Hematopoietic multipotent progenitor cell treated with erythropoietin and hydrocortisone succinate and interleukin-3 and kit ligand, for 15 days (in vitro differentiated cells): ENCODE measurements at regions not wholly inside any gene's neighbourhood (a gene's known extent, or its start where the extent isn't known, plus 50 kb on each side); places are given as distances from the start of the nearest gene placed in this dataset.

ENCODE experiments used
- DNase-seq: peaks from one replicate; pipeline ENCODE4 v3.0.0-alpha.2; 2015; ENCODE audit warnings: low spot score

DNA sequence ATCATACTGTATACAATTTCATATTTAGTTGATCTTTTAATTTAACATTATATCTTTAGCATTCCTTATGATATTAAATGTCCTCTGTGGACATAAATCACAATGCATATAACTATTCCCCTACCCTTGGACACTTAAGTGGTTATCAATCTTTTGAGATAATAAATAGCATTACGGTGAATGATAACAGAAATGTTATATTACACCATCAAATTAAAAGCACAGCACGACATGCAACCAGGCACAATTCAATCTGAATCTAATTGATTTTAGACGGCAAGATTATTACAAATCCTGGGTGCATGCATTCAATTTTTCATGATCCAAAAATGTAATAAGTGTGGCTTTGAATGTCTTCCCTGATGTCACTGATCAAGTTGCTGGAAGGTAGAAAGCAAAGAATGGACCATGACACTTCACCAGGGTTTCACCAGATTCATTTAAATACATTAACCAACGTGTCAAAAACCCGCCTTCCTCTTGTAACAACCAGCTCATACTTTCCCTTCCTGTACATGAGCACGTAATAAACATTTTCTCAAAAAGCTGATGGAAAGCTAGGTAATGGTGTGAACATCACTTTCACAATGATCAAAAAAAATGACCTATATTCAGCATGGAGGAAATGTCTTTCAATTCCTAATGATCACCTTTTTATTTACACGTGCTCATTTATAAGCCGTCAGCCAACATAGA is 513.7 kb upstream of the ID2 start:
- DNase-seq: no peak

- DNase-seq: no peak
These were observed 512.9 kb upstream of the ID2 start for GRCh38 chr2:8168876-8169424.

DNA sequence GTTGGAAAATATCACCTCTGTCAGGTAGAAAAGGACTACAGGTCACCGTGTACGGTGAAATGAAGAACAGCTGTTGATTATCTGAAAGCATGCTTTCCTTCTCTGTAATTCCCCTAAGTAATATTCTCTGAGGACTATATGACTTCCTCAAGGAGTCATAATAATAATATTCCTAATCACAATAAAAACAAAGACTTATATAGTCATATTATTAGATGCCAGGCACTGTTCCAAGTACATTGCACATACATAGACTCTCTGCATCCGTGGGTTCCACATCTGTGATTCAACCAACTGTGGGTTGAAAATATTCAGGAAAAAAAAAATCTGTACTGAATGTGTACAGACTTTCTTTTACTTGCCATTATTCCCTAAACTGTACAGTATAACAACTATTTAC is 512.4 kb upstream of the ID2 start:
- DNase-seq: no peak

DNA sequence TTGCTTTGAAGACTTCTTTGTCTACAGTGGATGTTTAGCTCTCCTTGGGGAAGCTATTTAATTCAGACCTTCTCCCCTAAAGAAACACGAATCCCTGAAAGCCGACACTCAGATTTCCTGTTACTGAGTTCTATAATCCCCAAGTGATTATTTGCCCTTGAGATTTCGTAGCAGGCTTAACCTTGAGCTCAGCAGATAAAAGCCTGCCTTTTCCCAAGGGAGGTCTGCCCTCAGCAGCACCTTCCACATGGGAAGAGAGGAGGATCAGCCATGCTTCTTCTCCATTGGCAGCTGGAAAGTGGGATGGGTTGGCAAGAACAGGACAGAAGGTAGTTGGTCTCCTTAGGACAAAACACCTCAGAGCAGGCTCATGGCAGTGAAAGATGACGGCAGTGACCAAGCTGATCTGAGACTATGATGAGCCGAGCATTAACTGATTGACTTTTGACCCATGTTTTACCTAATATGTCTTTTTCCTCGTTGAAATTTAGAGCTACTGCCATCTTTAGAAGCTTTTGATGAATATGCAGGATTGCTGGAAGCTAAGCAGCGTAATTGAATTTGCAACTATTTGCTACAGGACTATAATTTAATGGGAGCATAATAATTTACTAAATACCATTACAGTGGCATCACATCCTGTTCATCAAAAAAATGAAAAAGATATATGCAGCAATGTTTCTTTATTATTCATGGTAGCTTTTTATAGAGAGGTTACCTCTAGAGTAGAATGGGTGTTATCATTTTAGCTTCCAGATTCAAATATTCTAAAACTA is 511.1 kb upstream of the ID2 start:
- DNase-seq: no peak

DNA sequence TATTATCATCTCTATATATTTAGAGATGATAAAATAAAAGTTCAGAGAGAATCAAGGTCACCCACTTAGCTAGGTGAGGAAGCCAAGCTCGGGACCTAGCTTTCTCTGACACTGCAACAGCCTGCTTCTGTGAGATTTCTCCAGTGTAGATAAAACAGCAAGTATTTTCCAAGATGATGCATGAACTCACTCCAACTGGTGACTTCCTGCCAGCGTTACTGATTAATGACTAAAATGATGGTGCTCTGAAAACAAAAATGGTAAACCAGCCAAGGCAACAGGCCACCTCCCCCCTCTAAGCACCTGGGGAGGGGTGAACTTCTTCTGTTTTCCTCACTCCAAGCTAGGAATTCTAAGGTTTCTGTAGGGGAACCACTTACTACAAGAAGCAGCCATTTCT is 510.2 kb upstream of the ID2 start:
- DNase-seq: no peak

- DNase-seq: no peak
These were observed 509.2 kb upstream of the ID2 start for GRCh38 chr2:8172661-8173060.

GRCh38 chr2:8174641-8175257 is 507.1 kb upstream of the ID2 start:
- no peak for DNase-seq

DNA sequence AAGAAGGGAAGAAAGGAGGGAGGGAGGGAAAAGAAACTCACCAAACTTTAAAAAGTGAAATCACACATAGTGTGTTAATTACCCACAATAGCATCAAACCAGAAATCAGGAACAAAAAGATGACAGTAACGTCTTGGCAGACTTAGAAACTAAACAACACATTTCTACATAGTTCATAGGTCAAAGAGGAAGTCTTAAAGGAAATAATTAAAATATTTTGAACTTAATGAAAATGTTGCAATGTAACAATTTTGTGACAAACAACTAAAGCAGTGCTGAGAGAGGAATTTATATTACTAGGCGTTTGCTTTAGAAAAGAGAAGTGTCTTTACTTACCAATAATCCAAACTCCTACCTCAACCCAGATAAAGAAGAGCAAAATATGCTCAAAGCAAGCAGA is 505.0 kb upstream of the ID2 start:
- no peak for DNase-seq

- DNase-seq: no peak
These were observed 504.3 kb upstream of the ID2 start for GRCh38 chr2:8177566-8177965.

GRCh38 chr2:8178911-8179310 is 502.9 kb upstream of the ID2 start:
- no peak for DNase-seq

- DNase-seq: no peak
These were observed 492.5 kb upstream of the ID2 start for GRCh38 chr2:8189316-8189715.

DNA sequence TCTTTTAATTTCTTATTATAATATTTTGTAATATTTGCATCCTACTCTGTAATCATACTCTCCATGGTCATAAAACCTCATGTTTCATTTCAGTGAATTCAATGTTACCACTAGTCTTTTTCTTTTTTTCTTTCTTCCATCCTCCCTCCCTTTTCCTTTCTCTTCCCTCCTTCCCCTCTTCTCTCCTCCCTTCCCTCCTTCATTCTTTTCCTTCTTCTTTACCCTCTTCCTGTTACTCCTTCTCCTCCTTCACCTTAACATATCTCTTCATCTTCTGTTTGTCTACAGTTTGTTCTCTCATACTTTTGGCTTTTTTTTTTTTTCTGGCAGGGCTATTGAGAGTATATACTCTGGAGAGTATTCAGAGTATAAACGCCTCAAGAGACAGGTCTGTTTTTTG is 491.6 kb upstream of the ID2 start:
- no peak for DNase-seq

DNA sequence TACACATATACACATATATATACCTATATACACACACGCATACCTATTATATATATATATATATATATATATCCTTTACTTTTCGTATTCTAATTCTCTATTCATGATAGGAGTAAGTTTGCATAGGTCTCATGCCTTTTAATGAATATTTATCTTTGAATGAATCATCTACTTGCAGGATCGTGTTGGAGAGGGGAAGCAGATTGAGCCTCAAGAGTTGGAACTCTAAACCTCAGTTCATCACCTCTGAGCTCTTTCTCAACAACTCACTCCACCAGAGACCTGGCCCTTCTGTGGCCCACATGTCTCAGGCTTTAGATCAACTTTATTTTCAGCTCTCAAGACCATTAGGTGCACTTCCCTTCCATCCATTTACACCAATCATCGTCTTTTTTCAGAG is 490.4 kb upstream of the ID2 start:
- no peak for DNase-seq

DNA sequence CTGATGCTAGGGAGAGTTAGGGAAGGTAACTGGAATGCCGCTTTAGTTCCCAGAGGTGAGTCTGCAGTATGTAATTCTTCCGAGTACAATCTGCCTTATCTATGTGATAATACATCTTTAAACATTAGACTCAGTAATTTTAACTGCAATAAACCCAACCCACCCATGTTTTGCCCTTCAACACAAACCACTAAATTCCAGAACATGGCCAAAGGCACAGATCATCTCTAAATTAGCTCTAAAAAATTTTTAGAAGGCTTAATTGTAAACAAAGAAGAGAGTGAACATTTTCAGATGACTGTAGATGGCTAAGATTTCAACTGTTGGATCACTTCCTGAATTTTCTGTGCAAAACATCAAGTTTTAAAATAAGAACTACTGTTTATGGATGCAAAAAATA is 488.7 kb upstream of the ID2 start:
- no peak for DNase-seq

- no peak for DNase-seq
These were observed 487.9 kb upstream of the ID2 start for GRCh38 chr2:8193686-8194615.

DNA sequence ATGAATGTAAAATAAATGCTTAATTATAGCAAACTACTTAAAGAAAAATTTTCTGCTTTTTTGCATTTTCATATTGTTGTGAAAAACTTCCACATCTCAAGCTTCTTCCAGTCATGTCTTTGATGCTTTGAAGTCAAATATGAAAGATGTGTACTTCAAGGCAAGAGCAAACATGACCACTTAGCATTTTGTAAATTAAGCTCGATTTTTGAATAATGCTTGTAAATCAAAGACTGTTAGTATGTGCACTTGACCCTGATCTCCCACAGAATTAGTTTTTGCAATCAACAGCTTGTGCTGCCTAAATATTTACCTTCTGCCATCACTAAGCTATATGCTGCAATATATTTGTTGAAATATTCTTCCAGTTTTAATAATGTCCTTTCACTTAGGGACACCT is 486.1 kb upstream of the ID2 start:
- DNase-seq: no peak

DNA sequence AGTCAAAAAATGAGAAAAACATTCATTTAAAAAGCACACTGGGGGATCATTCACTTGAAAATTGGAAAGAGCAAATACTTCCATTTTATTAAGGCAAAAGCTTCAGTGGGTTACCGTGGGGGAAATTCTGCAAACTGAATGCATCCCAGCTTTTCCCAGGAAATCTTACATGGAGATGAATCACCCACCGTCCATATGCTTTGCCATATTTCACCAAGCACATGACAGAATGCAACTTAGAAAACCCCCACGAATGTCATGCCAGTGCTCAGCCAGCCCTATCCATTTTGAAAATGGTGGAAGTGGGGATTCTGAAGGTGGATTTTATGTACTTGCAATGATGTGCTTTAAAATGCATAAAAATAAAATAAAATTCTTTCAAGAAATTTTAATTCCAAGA is 485.5 kb upstream of the ID2 start:
- DNase-seq: no peak

DNA sequence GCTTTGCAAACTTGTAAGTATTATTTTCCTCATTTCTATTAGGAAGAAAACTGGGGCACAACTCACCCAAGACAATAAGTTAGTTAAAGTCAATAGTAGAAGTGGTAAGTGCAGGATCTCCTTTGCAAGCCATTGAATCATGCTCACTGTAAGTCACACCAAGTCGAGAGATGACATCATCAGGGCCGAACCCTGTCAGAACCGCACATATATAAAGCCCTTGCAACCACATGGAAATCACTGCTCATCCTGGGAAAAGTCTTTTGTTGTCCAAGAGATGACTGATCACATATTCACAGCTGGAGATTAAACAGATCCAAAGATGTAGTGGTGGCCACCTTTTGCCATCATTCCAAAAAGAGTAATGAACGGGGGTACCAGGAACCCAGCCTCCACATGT is 484.8 kb upstream of the ID2 start:
- DNase-seq: no peak

DNA sequence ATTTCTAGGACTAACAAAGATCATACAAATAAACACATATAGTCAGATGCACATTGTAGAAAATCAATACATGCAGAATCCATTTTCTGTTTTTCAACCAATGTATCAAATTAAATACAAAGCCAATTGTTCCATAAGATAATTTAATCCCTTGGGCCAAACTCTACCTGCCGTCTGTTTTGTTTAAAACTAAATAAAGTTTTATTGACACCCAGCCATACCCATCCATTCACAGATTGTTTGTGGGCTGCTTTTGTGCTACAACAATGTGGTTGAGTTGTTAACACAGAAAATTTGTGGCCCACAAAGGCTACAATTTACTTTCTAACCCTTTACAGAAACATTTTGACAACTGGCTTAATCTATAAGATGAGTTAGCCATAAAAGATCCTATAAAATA is 484.0 kb upstream of the ID2 start:
- no peak for DNase-seq

DNA sequence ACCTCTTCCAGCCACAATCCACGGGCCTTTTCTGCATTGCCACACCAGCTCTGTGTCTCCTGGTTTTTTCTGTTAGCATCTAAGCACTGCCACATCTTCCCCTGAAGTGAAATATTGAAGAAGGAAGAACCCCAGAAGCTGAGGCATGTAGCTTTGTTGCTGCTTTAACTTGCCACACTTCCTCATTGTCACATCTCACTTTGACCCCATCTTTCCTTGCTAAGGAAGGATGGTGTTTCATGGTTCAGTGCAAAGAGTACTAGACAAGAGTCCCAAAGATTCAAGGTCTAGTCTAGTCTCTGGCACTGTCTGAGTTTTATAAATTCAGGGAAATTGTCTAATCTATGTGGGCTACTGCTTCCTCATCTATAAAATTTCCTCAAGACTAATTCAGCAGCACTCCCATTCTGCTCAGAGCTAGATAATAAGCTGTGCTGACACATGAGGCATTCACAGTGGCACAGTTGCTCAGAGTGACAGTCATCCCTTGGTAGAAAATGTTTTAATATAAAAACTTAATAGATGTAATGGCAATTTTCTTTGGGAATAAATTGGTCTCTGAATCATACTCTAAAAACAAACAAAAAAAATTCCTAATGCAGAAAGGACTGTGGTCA is 483.0 kb upstream of the ID2 start:
- no peak for DNase-seq

GRCh38 chr2:8202132-8202531 is 479.7 kb upstream of the ID2 start:
- no peak for DNase-seq

DNA sequence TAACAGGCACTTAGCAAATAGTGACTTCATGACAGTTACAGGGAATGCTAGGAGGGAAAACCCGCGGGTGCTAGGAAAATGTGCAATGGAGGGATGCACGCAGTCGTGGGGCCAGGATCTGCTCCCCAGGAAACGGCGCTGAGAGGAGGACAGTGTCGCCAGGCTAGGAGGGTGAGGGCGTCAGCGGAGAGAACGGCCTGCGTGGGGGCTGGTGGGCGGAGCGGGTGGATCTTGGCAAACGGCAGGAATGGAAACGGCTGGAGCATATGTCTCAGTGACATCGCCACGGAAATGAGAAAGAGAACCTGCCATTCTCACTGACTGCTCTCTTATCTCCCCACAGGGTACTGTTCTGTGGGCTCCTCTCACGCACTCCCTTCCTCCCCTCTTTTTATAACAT is 478.5 kb upstream of the ID2 start:
- DNase-seq: no peak
